Natural killer cell (primary cell): ENCODE measurements at regions not wholly inside any gene's neighbourhood (a gene's known extent, or its start where the extent isn't known, plus 50 kb on each side); places are given as distances from the start of the nearest gene placed in this dataset.

Experiments used
- ATAC-seq, 3 donors: fragments of 150-1000 bp in 2 of 3; fragments of 200-7000 bp in 1 of 3; cut with Tn5 transposase; 1 replicate in 1 of 3; 2 replicates in 2 of 3; pipeline ENCODE4 v1.10.0; 2021; ENCODE audit warnings: mild to moderate bottlenecking in 2 of 3, moderate library complexity in 2 of 3
- DNase-seq, 2 donors: peaks; one replicate each; pipeline versions ENCODE4 v3.0.0 to v3.0.0-alpha.2; 2013 to 2021; ENCODE audit warnings: mixed read lengths in 1 of 2
- H3K27ac ChIP-seq: one replicate; pipeline ENCODE4 v1.5.1; 2013; ENCODE audit warnings: mild to moderate bottlenecking, low read length
- H3K27me3 ChIP-seq: one replicate; pipeline ENCODE4 v1.6.1; 2013; ENCODE audit warnings: low read length; ENCODE audit not compliant: control insufficient read depth, insufficient read depth
- H3K36me3 ChIP-seq: one replicate; pipeline ENCODE4 v1.6.1; 2013; ENCODE audit warnings: low read length; ENCODE audit not compliant: control insufficient read depth, insufficient read depth
- H3K4me1 ChIP-seq: one replicate; pipeline ENCODE4 v1.6.1; 2013; ENCODE audit warnings: low read length; ENCODE audit not compliant: control insufficient read depth, insufficient read depth
- H3K4me3 ChIP-seq: one replicate; pipeline ENCODE4 v1.5.1; 2013; ENCODE audit warnings: low read length
- H3K9me3 ChIP-seq: one replicate; pipeline ENCODE4 v1.6.1; 2013; ENCODE audit warnings: low read length; ENCODE audit not compliant: control insufficient read depth, insufficient read depth
- H3K27ac Mint-ChIP-seq, 2 donors: one replicate each; pipeline ENCODE4 v1.8.0; 2022; ENCODE audit warnings: mild to moderate bottlenecking in 2 of 2, mixed read lengths in 2 of 2, moderate library complexity in 1 of 2
- H3K27me3 Mint-ChIP-seq, 2 donors: one replicate each; pipeline ENCODE4 v1.8.0; 2022; ENCODE audit warnings: low read depth in 2 of 2, mixed read lengths in 2 of 2
- H3K36me3 Mint-ChIP-seq: one replicate; pipeline ENCODE4 v1.8.0; 2022; ENCODE audit warnings: mixed read lengths
- H3K4me1 Mint-ChIP-seq, 2 donors: one replicate each; pipeline ENCODE4 v1.8.0; 2022; ENCODE audit warnings: mixed read lengths in 2 of 2
- H3K4me3 Mint-ChIP-seq: one replicate; pipeline ENCODE4 v1.8.0; 2022; ENCODE audit warnings: mild to moderate bottlenecking, moderate library complexity, mixed read lengths
- H3K9me3 Mint-ChIP-seq, 2 donors: one replicate each; pipeline ENCODE4 v1.8.0; 2022; ENCODE audit warnings: mixed read lengths in 2 of 2
- CTCF ChIP-seq: fragments of 200-600 bp; IDR thresholded peaks from one replicate; pipeline ENCODE4 v1.8.0; 2022; ENCODE audit warnings: antibody characterized with exemption
- WGBS: methylation state at CpG from one replicate; pipeline ENCODE4 v1.1.7; 2013; ENCODE audit warnings: missing lambda C conversion rate; ENCODE audit not compliant: insufficient coverage; 5-methylcytosine and 5-hydroxymethylcytosine counted together
- intact Hi-C: fragments of 100-400 bp; cut with micrococcal nuclease; formaldehyde crosslinking; loops from one replicate; pipeline ENCODE4 v1.14.2; 2022

GRCh38 chr7:23967949-23968599, 258.1 kb downstream of the STK31 start:
- Mint-ChIP-seq H3K27me3 (no peaks in the 10 kb centered on the region), H3K36me3 (no peaks in the 10 kb centered on the region), H3K27ac (no peak overlapping the region), H3K4me1 (no peaks in the 10 kb centered on the region), H3K9me3 (no peaks in the 10 kb centered on the region), H3K4me3 (no peak overlapping the region)
- Histone ChIP-seq H3K27me3 (no peaks in the 10 kb centered on the region), H3K9me3 (no peaks in the 10 kb centered on the region), H3K4me3 (no peak overlapping the region), H3K27ac (no peak overlapping the region), H3K4me1 (no peaks in the 10 kb centered on the region), H3K36me3 (no peaks in the 10 kb centered on the region)
- DNase-seq (no peak), ATAC-seq (no peak)
- intact Hi-C loops: no loop called here
- TF ChIP-seq CTCF: no peak
- 87% methylated on average over 5 of the region's 5 CpGs for WGBS

GRCh38 chr7:23968791-23969190, 258.8 kb downstream of the STK31 start:
- no peak for TF ChIP-seq CTCF
- no peaks in the 10 kb centered on the region for H3K27me3 ChIP-seq
- Mint-ChIP-seq H3K9me3 (no peaks in the 10 kb centered on the region), H3K27ac (no peak overlapping the region), H3K4me1 (no peaks in the 10 kb centered on the region), H3K36me3 (no peaks in the 10 kb centered on the region), H3K27me3 (no peaks in the 10 kb centered on the region), H3K4me3 (no peak overlapping the region)
- no peak overlapping the region for H3K4me3 ChIP-seq
- DNase-seq (no peak), ATAC-seq (no peak)
- no peaks in the 10 kb centered on the region for H3K9me3 ChIP-seq
- H3K27ac ChIP-seq: no peak overlapping the region
- intact Hi-C loops: no loop called here
- WGBS: 57% methylated on average over 2 of the region's 2 CpGs
- H3K4me1 ChIP-seq: no peaks in the 10 kb centered on the region
- H3K36me3 ChIP-seq: no peaks in the 10 kb centered on the region

GRCh38 chr7:23969443-23969842, 259.4 kb downstream of the STK31 start:
- H3K27ac ChIP-seq: no peak overlapping the region
- H3K9me3 Mint-ChIP-seq: no peaks in the 10 kb centered on the region
- no peak overlapping the region for H3K4me3 ChIP-seq
- no peaks in the 10 kb centered on the region for H3K9me3 ChIP-seq
- WGBS: 92% methylated on average over 3 of the region's 3 CpGs
- no peaks in the 10 kb centered on the region for H3K36me3 Mint-ChIP-seq
- no peak for TF ChIP-seq CTCF
- no peak overlapping the region for H3K4me3 Mint-ChIP-seq
- DNase-seq: no peak
- no peaks in the 10 kb centered on the region for H3K27me3 Mint-ChIP-seq
- H3K27me3 ChIP-seq: no peaks in the 10 kb centered on the region
- H3K4me1 ChIP-seq: no peaks in the 10 kb centered on the region
- no peak for ATAC-seq
- intact Hi-C loops: no loop called here
- H3K36me3 ChIP-seq: no peaks in the 10 kb centered on the region
- H3K27ac Mint-ChIP-seq: no peak overlapping the region
- H3K4me1 Mint-ChIP-seq: no peaks in the 10 kb centered on the region

GRCh38 chr7:23970193-23970592, 260.2 kb downstream of the STK31 start:
- no peaks in the 10 kb centered on the region for H3K4me1 Mint-ChIP-seq
- no peak for ATAC-seq
- Histone ChIP-seq H3K4me3 (no peak overlapping the region), H3K27me3 (no peaks in the 10 kb centered on the region), H3K36me3 (no peaks in the 10 kb centered on the region), H3K4me1 (no peaks in the 10 kb centered on the region), H3K9me3 (no peaks in the 10 kb centered on the region), H3K27ac (no peak overlapping the region)
- no peak overlapping the region for H3K4me3 Mint-ChIP-seq
- no peak for TF ChIP-seq CTCF
- intact Hi-C loops: no loop called here
- H3K27ac Mint-ChIP-seq: no peak overlapping the region
- DNase-seq: no peak
- H3K9me3 Mint-ChIP-seq: no peaks in the 10 kb centered on the region
- no peaks in the 10 kb centered on the region for H3K27me3 Mint-ChIP-seq
- WGBS: 87% methylated on average over 1 of the region's 2 CpGs
- no peaks in the 10 kb centered on the region for H3K36me3 Mint-ChIP-seq
